Upper lobe of right lung (tissue), 1 donor: ENCODE measurements at regions not wholly inside any gene's neighbourhood (a gene's known extent, or its start where the extent isn't known, plus 50 kb on each side); places are given as distances from the start of the nearest gene placed in this dataset.

ENCODE experiments used
- ATAC-seq: fragments of 200-7000 bp; cut with Tn5 transposase; one replicate; pipeline ENCODE4 v1.9.1; 2020; ENCODE audit warnings: mild to moderate bottlenecking, moderate library complexity
- DNase-seq: peaks from one replicate; pipeline ENCODE4 v3.0.0-alpha.2; 2020
- H3K27ac ChIP-seq: fragments of 200-600 bp; one replicate; pipeline ENCODE4 v1.8.0; 2022
- H3K27me3 ChIP-seq: fragments of 200-600 bp; one replicate; pipeline ENCODE4 v1.8.0; 2022; ENCODE audit warnings: mild to moderate bottlenecking
- H3K36me3 ChIP-seq: fragments of 200-600 bp; one replicate; pipeline ENCODE4 v1.8.0; 2022
- H3K4me1 ChIP-seq: fragments of 200-600 bp; one replicate; pipeline ENCODE4 v1.8.0; 2022
- H3K4me3 ChIP-seq: fragments of 200-600 bp; one replicate; pipeline ENCODE4 v1.8.0; 2022; ENCODE audit warnings: mild to moderate bottlenecking
- H3K9me3 ChIP-seq: fragments of 200-600 bp; one replicate; pipeline ENCODE4 v1.8.0; 2022
- intact Hi-C: fragments of 100-400 bp; cut with DNase I; formaldehyde crosslinking; loops from one replicate; pipeline ENCODE4 v1.11.0; 2022
- TF ChIP-seq, protein P1 (sequence below): fragments of 200-600 bp; IDR thresholded peaks from one replicate; pipeline ENCODE4 v1.8.0; 2022; ENCODE audit warnings: antibody characterized with exemption
- donor health status: DM: no; HTN: yes; CAD: no; lungs with severe emphysema.

GRCh38 chr13:90032841-90033493 is 1314.5 kb upstream of the MIR17HG start:
- DNase-seq, result peak; percentile 44
- Histone ChIP-seq H3K36me3 (no peaks in the 10 kb centered on the region), H3K27ac (no peak overlapping the region), H3K27me3 (no peaks in the 10 kb centered on the region), H3K4me3 (no peak overlapping the region), H3K9me3 (no peaks in the 10 kb centered on the region), H3K4me1 (no peaks in the 10 kb centered on the region)
- no peak for ATAC-seq
- TF ChIP-seq, protein P1, sequence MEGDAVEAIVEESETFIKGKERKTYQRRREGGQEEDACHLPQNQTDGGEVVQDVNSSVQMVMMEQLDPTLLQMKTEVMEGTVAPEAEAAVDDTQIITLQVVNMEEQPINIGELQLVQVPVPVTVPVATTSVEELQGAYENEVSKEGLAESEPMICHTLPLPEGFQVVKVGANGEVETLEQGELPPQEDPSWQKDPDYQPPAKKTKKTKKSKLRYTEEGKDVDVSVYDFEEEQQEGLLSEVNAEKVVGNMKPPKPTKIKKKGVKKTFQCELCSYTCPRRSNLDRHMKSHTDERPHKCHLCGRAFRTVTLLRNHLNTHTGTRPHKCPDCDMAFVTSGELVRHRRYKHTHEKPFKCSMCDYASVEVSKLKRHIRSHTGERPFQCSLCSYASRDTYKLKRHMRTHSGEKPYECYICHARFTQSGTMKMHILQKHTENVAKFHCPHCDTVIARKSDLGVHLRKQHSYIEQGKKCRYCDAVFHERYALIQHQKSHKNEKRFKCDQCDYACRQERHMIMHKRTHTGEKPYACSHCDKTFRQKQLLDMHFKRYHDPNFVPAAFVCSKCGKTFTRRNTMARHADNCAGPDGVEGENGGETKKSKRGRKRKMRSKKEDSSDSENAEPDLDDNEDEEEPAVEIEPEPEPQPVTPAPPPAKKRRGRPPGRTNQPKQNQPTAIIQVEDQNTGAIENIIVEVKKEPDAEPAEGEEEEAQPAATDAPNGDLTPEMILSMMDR, result no peak
- intact Hi-C loops, result no loop called here

DNA sequence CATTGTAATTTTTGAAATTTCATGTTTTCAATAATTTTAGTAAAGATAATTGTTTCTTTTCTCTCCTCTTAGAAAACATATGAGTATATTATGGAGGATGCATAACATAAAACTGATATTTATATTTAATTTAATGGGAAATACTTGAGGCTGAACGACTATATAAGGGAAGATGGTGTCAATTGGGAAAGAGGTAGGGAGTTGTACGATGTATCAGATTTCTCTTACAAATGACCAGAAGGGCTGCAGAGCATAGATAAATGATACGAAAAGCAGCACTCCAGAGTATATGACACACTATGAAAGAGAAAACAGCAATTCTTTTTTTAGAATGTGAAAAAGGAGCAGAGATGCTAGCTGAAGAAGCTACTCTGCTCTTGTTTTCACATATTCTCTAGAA is 1308.0 kb upstream of the MIR17HG start:
- DNase-seq, result no peak
- H3K4me3 ChIP-seq, result no peak overlapping the region
- H3K27ac ChIP-seq, result no peak overlapping the region
- TF ChIP-seq, protein P1, result no peak
- ATAC-seq, result no peak
- no peaks in the 10 kb centered on the region for H3K27me3 ChIP-seq
- no peaks in the 10 kb centered on the region for H3K9me3 ChIP-seq
- intact Hi-C loops, result no loop called here
- no peaks in the 10 kb centered on the region for H3K36me3 ChIP-seq
- H3K4me1 ChIP-seq, result no peaks in the 10 kb centered on the region

GRCh38 chr13:90047600-90047999 is 1299.9 kb upstream of the MIR17HG start:
- Histone ChIP-seq H3K9me3 (peaks cover 4% of the 10 kb centered on the region), H3K4me1 (no peaks in the 10 kb centered on the region), H3K4me3 (no peak overlapping the region), H3K27ac (no peak overlapping the region), H3K36me3 (no peaks in the 10 kb centered on the region), H3K27me3 (no peaks in the 10 kb centered on the region)
- no peak for DNase-seq
- TF ChIP-seq, protein P1, result no peak
- intact Hi-C loops, result no loop called here
- ATAC-seq, result no peak

DNA sequence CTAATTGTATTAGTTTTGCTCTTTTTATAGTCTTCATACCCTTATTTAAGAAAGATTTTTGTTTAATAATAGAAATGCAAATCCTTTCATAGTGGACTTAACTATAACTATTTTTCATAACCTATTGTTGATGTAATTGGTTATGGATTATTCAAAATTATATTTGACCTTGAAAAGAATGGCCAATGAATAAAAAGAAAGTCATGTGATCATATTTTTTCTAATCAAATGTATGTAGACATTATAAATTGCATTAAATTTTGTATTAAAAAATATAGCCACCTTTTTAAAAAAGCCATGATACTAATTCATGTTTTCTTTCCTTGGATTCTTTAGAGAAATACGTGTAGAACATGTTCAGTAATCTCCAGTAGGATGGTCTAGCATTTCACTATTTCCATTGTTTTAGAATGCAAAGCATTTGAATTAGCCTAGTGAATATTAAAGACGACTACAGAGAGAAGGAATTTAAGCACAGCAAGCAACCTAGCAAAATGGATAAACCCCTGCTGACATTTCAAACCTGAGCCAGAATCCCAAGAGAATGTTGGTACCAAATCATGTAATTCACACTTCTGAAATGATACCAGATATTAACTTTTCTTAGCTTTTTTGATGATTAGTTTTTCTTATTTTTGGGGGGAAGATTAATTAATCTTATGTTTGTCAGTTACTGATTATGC is 1297.4 kb upstream of the MIR17HG start:
- no peak overlapping the region for H3K27ac ChIP-seq
- no peaks in the 10 kb centered on the region for H3K27me3 ChIP-seq
- ATAC-seq (no peak), DNase-seq (no peak)
- intact Hi-C loops, result no loop called here
- H3K4me1 ChIP-seq, result no peaks in the 10 kb centered on the region
- no peaks in the 10 kb centered on the region for H3K36me3 ChIP-seq
- TF ChIP-seq, protein P1, result no peak
- H3K9me3 ChIP-seq, result peaks cover 4% of the 10 kb centered on the region
- no peak overlapping the region for H3K4me3 ChIP-seq

GRCh38 chr13:90055121-90055520 is 1292.4 kb upstream of the MIR17HG start:
- intact Hi-C loops, result no loop called here
- ATAC-seq (no peak), DNase-seq (no peak)
- H3K9me3 ChIP-seq, result no peaks in the 10 kb centered on the region
- H3K36me3 ChIP-seq, result no peaks in the 10 kb centered on the region
- TF ChIP-seq, protein P1, result no peak
- H3K4me3 ChIP-seq, result no peak overlapping the region
- no peak overlapping the region for H3K27ac ChIP-seq
- H3K27me3 ChIP-seq, result no peaks in the 10 kb centered on the region
- no peaks in the 10 kb centered on the region for H3K4me1 ChIP-seq
